ENCODE measurements at regions not wholly inside any gene's neighbourhood (a gene's known extent, or its start where the extent isn't known, plus 50 kb on each side); places are given as distances from the start of the nearest gene placed in this dataset.

DNA sequence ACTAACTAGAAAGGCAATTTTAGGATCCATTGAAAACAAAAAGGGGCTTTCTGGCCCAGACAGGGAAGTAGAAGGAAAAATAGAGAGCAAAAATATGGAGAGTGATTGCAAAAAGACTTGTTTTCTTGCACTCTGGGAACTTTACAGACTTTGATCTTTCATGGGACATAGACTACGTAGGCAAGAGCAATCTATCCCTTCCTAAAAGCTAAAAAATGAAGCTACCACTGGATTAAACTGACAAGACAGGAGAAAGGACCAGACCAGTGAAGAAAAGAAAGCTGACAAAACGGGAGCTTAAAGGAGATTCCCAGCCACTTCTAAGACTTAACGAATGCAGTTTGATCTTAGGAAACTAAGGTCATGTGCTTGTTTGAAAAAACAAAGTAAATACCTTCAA lies 524.5 kb downstream of the KLF5 start:
- Histone ChIP-seq H3K4me3 (ENCODE audit: low read depth, low read length) (no peak overlapping the region), H3K27me3 (ENCODE audit: control insufficient read depth, insufficient read depth, low read length) (no peaks in the 10 kb centered on the region), H3K36me3 (ENCODE audit: control insufficient read depth, insufficient read depth, low read length) (no peaks in the 10 kb centered on the region)
- DNase-seq (ENCODE audit: low read depth) (no peak), FAIRE-seq (no peak)
- TF ChIP-seq, protein P1, sequence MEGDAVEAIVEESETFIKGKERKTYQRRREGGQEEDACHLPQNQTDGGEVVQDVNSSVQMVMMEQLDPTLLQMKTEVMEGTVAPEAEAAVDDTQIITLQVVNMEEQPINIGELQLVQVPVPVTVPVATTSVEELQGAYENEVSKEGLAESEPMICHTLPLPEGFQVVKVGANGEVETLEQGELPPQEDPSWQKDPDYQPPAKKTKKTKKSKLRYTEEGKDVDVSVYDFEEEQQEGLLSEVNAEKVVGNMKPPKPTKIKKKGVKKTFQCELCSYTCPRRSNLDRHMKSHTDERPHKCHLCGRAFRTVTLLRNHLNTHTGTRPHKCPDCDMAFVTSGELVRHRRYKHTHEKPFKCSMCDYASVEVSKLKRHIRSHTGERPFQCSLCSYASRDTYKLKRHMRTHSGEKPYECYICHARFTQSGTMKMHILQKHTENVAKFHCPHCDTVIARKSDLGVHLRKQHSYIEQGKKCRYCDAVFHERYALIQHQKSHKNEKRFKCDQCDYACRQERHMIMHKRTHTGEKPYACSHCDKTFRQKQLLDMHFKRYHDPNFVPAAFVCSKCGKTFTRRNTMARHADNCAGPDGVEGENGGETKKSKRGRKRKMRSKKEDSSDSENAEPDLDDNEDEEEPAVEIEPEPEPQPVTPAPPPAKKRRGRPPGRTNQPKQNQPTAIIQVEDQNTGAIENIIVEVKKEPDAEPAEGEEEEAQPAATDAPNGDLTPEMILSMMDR (IDR thresholded peaks at IDR 0.05; ENCODE audit: insufficient read depth, low read length, severe bottlenecking), result no peak

DNA sequence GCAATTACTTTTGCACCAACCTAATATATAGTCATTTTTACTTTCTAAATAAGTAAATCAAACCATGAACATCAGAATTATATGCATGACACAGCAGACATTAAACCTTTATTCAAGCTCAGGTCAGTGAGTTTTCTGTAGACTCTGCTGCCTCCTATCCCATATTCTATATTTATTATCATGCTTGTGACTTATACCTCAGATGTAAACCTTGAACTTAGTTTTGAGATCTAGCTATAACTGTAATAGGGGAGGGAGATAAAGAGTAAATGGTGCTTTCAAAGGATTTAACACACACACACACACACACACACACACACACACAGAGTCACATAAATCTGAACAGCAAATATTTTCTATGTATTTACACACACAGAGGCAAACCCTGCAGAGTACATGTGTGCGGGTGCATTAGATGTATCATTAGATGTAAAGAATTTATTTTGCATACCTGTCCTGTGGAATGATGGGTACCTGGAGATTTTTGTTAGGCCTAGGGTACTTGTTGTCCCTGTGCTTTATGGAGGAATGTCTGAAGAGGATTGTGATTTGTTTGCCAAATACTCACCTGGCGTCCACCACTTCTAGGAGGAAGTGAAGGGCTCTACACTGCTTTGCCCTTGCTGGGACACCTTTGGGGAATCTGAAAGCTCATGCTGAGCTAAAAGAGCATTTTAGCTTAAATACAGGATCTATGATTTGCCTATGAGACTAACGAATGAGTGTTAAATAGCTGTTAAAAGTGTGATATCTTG lies 521.9 kb downstream of the KLF5 start:
- H3K4me3 ChIP-seq (ENCODE audit: low read depth, low read length), result no peak overlapping the region
- TF ChIP-seq, protein P1 (IDR thresholded peaks at IDR 0.05; ENCODE audit: insufficient read depth, low read length, severe bottlenecking), result no peak
- no peak for FAIRE-seq
- no peaks in the 10 kb centered on the region for H3K27me3 ChIP-seq (ENCODE audit: control insufficient read depth, insufficient read depth, low read length)
- DNase-seq (ENCODE audit: low read depth), result no peak
- H3K36me3 ChIP-seq (ENCODE audit: control insufficient read depth, insufficient read depth, low read length), result no peaks in the 10 kb centered on the region

DNA sequence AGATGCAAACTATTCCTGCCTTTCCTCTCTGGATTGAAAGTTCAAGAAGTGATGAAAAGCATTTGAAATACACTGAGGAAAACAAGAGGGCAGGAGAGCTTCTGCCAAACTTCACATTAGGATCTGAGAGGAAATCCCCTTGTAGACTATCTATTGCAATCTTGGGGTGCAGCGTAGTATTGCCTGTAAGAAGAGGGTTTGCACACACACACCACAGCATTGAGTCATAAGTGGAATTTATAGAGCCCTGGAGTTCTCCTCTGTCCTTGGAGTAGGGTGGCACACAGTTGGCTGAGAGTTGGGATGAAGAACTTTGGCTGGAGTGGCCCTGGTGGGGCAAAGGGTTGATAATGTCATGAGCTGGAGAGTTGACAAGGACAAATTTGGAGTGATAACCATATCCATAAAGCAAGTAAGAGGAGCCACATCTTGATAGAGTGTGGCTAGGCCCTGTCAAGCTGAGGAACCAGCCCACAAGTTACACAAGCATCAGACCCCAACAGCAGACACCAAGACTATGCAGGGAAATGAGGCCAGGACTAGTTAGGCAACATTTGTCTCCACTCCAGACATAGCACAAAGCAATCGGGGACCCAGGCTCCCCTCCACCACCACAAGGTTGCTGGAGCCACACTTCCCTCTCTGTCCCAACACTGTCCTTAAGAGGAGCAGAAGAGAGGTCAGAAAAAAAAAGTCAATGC lies 520.9 kb downstream of the KLF5 start:
- Histone ChIP-seq H3K27me3 (ENCODE audit: control insufficient read depth, insufficient read depth, low read length) (no peaks in the 10 kb centered on the region), H3K4me3 (ENCODE audit: low read depth, low read length) (no peak overlapping the region), H3K36me3 (ENCODE audit: control insufficient read depth, insufficient read depth, low read length) (no peaks in the 10 kb centered on the region)
- no peak for DNase-seq (ENCODE audit: low read depth)
- TF ChIP-seq, protein P1 (IDR thresholded peaks at IDR 0.05; ENCODE audit: insufficient read depth, low read length, severe bottlenecking), result no peak
- peak; percentile 70 for FAIRE-seq

DNA sequence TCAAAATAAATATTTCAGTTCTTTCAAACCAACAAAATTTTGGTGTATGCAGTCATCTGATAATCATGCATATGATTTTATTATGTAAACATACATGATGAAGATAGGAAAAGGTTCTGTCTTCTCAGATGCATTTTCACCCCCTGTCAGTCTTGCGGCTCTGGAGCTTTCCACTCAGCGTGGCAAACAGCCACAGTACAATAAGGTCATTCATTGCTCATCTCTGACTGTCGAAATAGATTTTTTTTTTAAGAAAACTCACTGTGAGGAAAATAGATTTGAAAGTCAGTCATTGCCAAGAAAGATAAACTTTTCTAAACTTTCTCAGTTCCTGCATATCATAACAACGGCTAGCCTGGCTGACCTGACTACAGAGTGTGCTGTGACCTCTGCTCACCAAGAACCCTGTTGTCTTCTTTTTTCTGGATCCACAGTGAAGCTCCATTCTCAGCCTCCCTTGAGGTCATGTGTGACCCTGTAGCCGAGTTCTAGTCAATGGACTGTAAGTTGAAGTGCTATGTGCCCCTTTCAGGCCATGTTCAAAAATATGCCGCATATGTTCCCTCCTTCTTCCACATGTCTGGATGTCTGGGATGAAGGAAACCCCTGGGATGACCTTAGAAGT lies 519.6 kb downstream of the KLF5 start:
- DNase-seq (ENCODE audit: low read depth) (no peak), FAIRE-seq (peak; percentile 70)
- no peak overlapping the region for H3K4me3 ChIP-seq (ENCODE audit: low read depth, low read length)
- H3K36me3 ChIP-seq (ENCODE audit: control insufficient read depth, insufficient read depth, low read length), result no peaks in the 10 kb centered on the region
- no peaks in the 10 kb centered on the region for H3K27me3 ChIP-seq (ENCODE audit: control insufficient read depth, insufficient read depth, low read length)
- TF ChIP-seq, protein P1 (IDR thresholded peaks at IDR 0.05; ENCODE audit: insufficient read depth, low read length, severe bottlenecking), result no peak

DNA sequence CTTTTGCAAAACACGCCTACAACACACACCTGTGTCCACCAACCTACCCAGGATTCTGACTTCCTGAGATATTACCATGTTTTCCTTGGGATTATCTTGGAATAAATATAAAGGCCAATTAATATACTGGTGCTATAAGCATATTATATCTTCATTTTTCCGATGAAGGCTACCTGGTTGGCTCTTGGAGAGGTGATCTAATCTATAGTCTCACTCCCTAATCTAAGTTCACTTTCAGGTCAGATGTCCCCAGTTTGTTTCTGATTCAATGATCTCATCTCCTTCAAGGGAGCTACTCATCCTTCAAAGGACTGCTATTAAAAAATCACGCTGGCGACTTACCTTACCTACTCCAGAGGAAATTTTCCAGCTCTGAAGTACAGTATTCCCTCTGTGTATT lies 517.5 kb downstream of the KLF5 start:
- FAIRE-seq, result no peak
- H3K27me3 ChIP-seq (ENCODE audit: control insufficient read depth, insufficient read depth, low read length), result no peaks in the 10 kb centered on the region

More for the DNA sequence above, 517.5 kb downstream of the KLF5 start:
- DNase-seq (ENCODE audit: low read depth), result no peak
- Histone ChIP-seq H3K4me3 (ENCODE audit: low read depth, low read length) (no peak overlapping the region), H3K36me3 (ENCODE audit: control insufficient read depth, insufficient read depth, low read length) (no peaks in the 10 kb centered on the region)
- TF ChIP-seq, protein P1 (IDR thresholded peaks at IDR 0.05; ENCODE audit: insufficient read depth, low read length, severe bottlenecking), result no peak
